HEK293T (cell line): ENCODE measurements at regions not wholly inside any gene's neighbourhood (a gene's known extent, or its start where the extent isn't known, plus 50 kb on each side); places are given as distances from the start of the nearest gene placed in this dataset.

Experiments
- FOXM1 ChIP-seq: fragments of 450-650 bp; IDR thresholded peaks from 2 replicates; pipeline ENCODE4 v1.6.1; 2017; ENCODE audit warnings: mild to moderate bottlenecking, borderline replicate concordance
- L3MBTL2 ChIP-seq: fragments of 450-650 bp; conservative IDR thresholded peaks from 2 replicates; pipeline ENCODE4 v1.6.1; 2016; ENCODE audit warnings: mild to moderate bottlenecking
- NFRKB ChIP-seq: fragments of 450-650 bp; IDR thresholded peaks from 2 replicates; pipeline ENCODE4 v1.6.1; 2016; ENCODE audit warnings: mild to moderate bottlenecking, moderate library complexity
- PKNOX1 ChIP-seq: fragments of 450-650 bp; IDR thresholded peaks from 2 replicates; pipeline ENCODE4 v1.6.1; 2016
- SUZ12 ChIP-seq: fragments of 450-650 bp; IDR thresholded peaks from 2 replicates; pipeline ENCODE4 v1.6.1; 2016; ENCODE audit warnings: mild to moderate bottlenecking

- TF ChIP-seq PKNOX1 (no peak), NFRKB (no peak), SUZ12 (no peak), L3MBTL2 (no peak), FOXM1 (no peak)
These were observed 698.4 kb upstream of the ID2 start for GRCh38 chr2:7983451-7983850.
